ENCODE measurements at regions not wholly inside any gene's neighbourhood (a gene's known extent, or its start where the extent isn't known, plus 50 kb on each side); places are given as distances from the start of the nearest gene placed in this dataset.
"Not testable (repeated sequence)": the region's sequence is repeated elsewhere in the genome, so short reads cannot be mapped to it uniquely, and the experiment has no call there.

DNA sequence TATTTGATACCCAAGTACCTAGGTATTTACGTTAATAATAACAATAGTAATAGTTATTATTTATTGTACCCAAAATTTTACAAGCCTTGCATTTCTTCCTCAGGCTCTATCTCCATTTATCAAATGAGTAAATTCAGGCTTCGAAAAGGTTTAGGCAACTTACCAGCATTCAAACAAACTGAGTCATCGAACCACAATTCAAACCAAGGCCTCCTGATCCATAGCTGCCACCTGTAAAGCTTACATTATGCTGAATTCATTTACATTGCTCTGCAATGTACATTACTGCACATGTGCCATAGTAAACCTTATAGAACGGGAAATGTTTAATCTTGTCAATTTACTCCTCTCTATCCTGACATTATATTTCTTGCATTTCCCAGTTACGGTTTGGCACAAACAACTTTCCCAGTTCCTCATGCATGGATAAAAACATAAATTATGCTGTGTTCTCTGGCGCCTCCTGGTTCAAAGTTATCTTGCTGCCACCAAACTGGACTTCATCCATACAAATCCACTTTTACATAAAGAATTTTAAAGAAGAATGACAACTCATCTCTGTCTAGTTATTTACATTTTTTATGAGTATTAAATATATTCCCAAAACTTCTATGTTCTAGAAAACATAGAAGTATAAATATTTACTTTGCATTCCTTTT lies 360.6 kb upstream of the SOX9 start:
- no peak for DNase-seq (ENCODE audit: low read depth in 3 of 3, low spot score in 2 of 3)

DNA sequence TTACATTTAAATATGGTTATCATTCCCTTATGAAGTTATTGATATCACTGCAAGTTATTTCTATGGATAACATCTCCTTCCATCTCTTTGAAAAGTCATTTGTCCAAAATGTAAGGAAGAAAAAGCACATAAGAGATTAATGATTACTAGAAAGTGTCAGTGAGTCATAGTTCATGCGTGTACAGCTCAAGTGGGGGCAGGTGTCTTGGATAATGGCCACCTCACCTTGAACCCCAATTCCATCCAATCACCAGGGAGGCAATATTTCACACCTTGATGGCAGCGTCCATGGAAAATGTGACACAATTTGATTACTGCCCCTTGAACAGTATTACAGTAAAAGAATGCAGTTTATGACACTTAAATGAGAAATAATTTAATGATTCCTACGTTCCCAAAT lies 358.3 kb upstream of the SOX9 start:
- DNase-seq (ENCODE audit: low read depth in 3 of 3, low spot score in 2 of 3), result no peak

DNA sequence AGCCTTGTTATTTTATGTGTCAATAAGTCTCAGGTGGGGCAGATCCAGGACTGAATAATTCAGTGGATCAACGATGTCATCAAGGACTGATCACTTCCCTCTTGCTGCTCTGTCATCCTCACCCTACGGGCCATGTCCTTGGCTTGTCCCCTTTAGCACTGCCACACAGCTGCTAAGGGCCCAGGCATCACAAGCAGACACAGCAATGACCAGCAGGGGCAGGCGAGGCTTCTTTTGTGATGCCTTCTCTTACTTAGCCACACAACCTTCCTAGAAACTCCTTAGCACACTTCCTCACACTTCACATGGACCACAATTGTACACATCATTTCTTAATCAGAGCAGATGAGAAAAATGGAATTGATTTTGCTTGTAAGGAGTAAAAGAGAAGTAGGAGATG lies 356.3 kb upstream of the SOX9 start:
- DNase-seq (ENCODE audit: low read depth in 3 of 3, low spot score in 2 of 3), result no peak

DNA sequence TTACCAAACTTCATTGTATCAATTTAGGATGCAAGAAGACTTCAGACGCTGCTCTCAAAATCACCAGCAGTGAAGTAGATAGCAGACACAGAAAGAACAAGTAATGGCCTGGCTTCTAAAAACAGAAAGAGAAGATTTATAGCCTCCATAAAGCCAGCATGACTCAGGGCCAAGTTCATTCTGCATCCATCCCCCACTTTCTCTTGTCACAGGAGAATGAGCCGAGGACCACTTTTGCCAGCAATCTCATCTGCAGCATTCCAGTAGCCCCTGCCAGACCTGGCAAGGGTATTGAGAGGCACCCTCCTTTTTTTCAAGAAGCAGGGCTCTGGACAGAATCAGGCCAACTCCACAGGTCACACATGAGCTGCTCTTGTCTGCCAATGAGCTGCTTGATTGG lies 355.4 kb upstream of the SOX9 start:
- peak; percentile 39 to 62 (median 61) for DNase-seq (ENCODE audit: low read depth in 3 of 3, low spot score in 2 of 3)

DNA sequence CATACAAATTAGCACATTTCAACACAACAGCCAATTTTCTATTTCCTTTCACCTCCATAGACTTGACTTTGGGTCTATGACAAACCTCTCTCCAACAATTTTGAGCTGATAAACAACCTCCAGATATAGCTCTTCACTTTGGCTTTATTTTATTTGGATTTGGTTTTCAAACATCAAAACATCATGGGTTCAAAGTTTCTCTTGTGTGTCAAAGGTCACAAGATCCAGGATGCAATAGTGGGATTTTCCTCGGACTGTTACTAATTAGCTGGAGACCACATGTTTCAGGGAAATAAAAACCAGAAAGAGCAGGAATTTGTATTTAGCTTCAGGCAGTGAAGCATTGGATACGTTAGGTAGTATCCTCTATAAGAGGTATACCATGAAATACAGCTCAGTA lies 351.0 kb upstream of the SOX9 start:
- DNase-seq (ENCODE audit: low read depth in 3 of 3, low spot score in 2 of 3), result no peak

DNA sequence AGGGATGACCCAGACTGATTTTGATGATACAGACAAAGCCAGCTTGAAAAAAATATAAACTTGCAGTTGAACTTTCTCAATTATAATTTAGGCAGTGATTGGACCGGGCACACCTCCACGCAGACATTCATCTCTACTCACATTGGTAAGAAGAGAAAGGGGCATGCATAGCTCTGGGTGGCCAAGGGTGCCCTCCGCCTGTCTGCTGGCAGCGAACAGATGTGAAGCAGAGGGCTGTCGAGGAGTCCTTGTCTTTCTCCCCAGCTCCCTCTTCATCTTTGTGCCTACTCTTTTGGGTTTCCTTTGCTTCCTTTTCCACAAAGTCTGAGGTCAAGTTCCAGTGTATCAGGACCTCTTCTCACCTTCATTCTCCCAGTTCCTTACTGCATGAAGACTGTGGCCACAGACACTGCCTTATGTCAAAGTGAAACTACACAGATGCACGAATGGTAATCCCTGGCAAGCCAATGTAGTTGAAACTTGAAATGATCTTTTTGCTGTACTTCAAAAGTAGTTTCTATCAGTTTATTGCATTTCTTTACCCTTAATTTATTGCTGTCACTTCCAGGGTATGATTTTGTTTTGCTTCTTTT lies 343.7 kb upstream of the SOX9 start:
- no peak for DNase-seq (ENCODE audit: low read depth in 3 of 3, low spot score in 2 of 3)

DNA sequence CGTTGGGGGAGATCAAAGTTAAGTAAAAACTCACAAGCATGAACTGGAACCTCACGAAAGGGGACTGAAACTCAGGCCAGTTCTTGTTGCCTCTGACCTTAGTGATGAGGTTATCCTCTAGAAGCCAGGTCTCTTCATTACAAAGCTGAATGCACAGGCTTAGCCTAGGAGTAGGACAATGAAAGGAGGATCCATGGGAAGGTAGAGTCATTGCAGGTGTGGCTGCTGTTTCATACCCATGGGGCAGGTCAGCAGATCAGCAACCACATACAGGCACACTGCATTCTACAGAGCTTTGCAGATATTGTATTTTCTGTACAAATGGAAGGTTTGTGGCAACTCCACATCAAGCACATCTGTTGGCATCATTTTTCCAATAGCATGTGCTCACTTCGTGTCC lies 341.3 kb upstream of the SOX9 start:
- no peak for DNase-seq (ENCODE audit: low read depth in 3 of 3, low spot score in 2 of 3)

DNA sequence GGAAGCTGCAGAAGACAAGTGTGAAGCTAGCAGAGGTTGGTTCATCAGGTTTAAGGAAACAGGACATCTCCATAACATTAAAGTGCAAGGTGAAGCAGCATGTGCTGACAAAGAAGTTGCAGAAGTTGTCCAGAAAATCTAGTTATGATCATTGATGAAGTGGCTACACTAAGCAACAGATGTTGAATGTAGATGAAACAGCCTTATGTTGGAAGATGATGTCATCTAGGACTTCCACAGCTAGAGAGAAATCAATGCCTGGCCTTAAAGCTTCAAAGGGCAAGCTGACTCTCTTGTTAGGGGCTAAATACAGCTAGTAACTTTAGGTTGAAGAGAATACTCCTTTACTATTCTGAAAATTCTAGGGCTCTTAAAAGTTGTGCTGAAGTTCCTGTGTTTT lies 340.2 kb upstream of the SOX9 start:
- no peak for DNase-seq (ENCODE audit: low read depth in 3 of 3, low spot score in 2 of 3)

DNA sequence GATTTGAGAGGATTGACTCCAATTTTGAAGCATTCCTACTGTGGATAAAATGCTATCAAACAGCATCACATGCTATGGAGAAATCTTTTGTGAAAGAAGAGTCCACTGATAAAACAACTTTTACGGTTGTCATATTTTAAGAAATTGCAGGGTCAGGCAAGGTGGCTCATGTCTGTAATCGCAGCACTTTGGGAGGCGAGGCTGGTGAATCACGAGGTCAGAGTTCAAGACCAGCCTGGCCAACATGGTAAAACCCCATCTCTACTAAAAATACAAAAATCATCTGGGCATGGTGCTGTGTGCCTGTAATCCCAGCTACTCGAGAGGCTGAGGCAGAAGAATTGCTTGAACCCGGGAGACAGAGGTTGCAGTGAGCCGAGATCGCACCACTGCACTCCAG lies 338.8 kb upstream of the SOX9 start:
- not testable (repeated sequence) for DNase-seq (ENCODE audit: low read depth in 3 of 3, low spot score in 2 of 3)

DNA sequence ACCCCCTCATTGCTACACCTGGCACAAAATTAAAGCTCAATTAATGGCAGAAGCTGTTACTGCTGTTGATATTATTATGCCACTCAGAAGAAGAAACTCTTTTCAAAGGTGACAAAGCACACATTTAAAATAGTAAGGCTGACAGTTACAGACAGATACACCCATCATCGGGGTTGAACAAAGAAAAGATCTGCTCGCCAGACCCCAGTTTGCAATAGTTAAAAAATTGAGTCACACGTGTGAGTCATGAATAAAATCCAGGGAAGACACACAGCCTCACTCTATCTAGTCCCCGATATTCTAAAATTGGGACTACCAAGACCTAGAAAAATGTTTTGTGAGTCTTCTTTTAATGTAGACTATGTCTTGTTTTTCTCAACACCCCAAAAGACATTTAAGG lies 330.0 kb upstream of the SOX9 start:
- DNase-seq (ENCODE audit: low read depth in 3 of 3, low spot score in 2 of 3), result no peak

DNA sequence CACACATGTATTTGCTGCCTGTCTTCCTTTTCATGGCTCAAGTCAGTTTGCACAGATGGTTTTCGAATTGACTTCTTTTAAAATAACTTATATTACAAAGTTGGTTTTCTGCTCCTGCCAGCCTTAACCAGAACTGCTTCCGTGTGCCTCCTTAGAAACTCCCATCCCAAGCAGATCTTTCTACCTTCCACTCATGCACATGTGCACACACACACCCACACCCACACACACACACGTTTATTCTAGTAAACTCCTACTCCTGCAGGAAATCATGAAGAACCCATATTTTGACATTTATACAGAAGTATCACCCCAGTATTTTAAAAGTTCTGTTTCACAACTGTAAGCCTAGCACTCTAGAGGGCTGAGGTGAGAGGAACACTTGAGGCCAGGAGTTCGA lies 329.5 kb upstream of the SOX9 start:
- no peak for DNase-seq (ENCODE audit: low read depth in 3 of 3, low spot score in 2 of 3)

DNA sequence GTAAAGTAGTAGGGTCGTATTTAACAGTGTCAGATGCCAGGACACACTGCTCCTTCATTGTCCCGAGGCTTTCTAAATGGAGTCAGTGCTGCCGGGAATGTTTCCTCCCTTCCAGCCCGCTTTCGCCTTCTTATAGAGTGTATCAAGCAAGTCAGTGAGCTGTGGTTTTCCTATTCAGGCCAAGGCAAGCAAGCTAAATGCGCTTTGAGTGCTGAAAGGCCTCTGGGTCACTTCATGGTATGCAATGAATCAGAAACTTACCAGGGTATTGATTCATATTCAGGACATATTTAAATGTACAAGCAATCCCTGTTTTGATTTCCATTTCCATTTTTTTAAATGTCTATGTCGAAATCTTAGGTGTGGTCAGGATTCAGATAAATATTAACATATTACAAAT lies 327.9 kb upstream of the SOX9 start:
- DNase-seq (ENCODE audit: low read depth in 3 of 3, low spot score in 2 of 3), result no peak

DNA sequence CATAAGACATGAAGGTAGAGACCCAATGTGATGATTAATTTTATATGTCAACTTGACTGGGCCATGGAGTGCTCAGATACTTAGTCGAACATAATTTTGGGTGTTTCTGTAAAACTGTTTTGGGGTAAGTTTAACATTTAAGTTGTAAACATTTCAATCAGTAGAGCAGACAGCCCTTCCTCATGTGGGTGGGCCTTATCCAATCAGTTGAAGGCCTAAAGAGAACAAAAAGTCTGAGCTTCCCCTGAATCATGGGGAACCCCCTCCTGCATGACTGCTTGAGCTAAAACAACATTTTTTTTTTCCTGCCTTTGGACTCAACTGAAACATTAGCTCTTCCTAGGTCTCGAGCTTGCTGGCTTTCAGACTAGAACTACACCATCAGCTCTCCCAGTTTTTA lies 327.3 kb upstream of the SOX9 start:
- DNase-seq (ENCODE audit: low read depth in 3 of 3, low spot score in 2 of 3), result no peak

DNA sequence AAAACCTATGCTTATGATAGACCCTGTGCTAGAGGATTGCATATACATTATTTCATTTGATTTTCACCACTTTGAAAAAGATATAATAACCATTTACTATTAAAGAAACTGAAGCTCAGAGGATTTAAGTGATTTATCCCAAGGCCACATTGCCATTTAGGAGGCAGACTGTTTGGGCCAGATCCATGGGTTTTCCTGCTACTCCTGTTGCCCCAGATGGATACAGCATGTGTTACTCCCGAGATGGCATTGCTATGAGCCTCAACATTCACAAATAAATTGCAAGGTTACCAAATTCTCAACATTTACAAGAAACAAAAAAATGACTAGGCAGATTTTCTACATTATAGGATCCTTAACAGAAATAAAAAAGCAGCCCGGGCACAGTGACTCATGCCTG lies 322.1 kb upstream of the SOX9 start:
- no peak for DNase-seq (ENCODE audit: low read depth in 3 of 3, low spot score in 2 of 3)

DNA sequence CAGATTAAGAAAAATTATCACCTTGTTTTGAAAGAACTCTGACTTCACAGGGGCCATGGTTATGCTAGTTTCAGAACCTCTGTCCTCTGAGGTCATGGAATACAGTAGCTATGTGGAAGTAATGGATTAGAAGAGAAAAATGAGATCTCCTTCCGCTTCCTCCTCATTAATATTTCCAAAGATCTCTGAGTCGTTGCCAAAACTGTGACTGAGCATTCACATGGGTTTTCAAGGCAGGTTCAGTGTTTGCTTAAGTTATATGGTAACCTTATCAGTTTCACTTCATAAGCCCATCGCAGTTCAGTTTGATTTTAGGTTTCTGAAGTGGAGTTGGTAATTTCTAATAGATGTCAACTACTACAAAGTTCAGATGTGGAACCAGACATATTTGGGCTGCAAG lies 321.2 kb upstream of the SOX9 start:
- no peak for DNase-seq (ENCODE audit: low read depth in 3 of 3, low spot score in 2 of 3)

DNA sequence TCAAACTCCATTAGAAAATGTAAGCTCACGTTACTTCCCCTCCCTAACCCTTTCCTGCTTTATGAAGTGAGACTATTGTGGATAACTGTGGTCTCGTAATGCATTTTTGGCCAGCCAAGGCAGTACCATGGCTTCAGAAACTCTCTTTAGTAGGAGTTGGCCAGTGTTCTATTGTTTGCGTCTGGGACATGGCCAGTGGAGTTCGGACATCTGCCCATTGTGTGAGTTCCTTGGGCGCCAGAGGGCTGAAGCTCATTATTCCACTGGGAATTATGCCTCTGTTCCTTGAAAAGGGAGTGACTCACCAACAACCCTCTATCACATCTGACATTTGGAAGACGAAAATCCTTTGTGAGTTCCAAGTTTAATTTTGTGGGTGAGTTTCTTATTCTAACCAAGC lies 319.5 kb upstream of the SOX9 start:
- DNase-seq (ENCODE audit: low read depth in 3 of 3, low spot score in 2 of 3), result no peak

DNA sequence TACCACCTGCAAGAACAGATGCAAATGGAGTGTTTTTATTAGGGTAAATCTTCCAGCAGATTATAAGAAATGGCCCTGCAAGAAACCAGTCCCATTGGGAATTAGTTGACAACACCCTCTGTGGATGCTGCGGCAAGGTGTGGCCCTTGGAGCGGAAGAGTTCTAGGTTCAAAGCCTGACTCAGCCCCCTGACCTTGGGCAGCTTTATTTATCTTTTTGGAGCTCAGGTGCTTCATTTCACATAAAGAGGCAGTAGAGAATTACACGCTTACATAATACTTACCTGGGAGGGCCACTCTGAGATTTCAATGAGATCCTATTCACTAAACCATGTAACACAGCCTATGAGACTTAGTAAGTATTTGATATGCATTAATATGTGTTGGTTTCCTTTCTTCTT lies 318.2 kb upstream of the SOX9 start:
- no peak for DNase-seq (ENCODE audit: low read depth in 3 of 3, low spot score in 2 of 3)

DNA sequence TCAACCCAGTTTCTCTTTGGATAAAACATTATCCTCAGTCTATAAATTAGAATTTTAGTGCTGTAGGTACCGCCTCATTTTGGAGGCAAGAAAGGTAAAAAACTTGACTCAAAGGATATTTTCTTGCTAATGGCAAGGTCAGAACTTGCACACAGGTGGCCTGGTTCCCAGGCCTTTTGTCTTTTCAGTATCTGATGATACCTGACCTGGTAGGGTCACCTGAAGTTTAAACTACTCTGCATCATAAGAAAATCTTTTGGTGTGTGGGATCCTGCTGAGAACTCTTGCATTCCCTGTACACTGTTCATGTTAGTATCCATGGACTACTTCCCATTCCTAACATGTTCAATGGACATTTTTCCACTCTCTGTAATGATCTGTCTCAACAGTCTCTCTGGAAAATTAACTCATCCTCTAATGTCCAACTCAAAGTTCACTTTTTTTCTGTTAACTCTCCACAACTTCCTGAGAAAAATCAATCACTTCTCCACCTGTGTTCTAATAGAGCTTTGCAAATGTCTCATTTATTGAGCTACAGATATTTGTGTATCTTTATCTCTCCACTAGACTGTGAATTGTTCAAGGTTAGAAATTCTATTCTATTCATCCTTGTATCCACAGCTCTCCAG lies 317.1 kb upstream of the SOX9 start:
- DNase-seq (ENCODE audit: low read depth in 3 of 3, low spot score in 2 of 3), result no peak

DNA sequence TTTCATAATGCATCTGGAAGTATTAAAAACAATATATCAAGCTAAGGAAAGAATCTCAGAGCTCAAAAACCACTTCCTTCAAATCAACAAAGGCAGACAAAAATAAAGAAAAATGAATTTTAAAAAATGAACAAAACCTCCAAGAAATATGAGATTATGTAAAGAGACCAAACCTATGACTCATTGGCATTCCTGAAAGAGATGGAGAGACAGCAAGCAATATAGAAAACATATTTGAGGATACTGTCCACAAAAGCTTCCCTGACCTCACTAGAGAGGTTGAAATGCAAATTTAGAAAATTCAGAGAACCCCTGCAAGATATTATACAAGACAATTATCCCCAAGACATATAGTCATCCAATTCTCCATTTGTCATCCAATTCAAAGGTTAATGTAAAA lies 311.3 kb upstream of the SOX9 start:
- DNase-seq (ENCODE audit: low read depth in 3 of 3, low spot score in 2 of 3), result no peak

DNA sequence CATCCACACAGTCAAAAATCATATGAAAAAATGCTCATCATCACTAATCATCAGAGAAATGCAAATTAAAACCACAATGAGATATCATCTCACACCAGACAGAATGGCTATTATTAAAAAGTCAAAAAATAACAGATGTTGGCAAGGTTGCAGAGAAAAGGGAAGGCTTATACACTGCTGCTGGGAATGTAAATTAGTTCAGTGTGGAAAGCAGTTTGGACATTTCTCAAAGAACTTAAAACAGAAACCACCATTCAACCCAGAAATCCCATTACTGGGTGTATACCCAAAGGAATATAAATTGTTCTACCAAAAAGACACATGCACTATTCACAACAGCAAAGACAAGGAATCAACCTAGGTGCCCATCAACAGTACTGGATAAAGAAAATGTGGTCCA lies 307.0 kb upstream of the SOX9 start:
- not testable (repeated sequence) for DNase-seq (ENCODE audit: low read depth in 3 of 3, low spot score in 2 of 3)

DNA sequence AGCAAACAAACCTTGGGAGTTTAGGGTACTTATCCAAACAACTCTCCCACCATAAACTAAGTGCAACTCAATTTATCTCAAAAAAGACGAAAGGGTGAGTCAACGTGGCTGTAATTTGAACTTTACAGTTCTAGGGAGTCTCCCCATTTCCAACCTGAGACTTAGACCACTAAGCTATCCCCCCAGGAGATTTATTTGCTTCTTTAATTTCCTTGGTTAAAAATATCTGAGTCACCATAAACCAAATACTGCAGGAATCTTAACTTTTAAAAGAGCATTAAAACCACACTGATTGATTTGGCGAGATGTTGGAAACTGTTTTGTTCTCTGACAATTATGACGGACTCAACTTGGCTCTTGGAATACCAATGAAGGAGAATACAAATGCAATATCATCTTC lies 299.3 kb upstream of the SOX9 start:
- DNase-seq (ENCODE audit: low read depth in 3 of 3, low spot score in 2 of 3), result no peak

DNA sequence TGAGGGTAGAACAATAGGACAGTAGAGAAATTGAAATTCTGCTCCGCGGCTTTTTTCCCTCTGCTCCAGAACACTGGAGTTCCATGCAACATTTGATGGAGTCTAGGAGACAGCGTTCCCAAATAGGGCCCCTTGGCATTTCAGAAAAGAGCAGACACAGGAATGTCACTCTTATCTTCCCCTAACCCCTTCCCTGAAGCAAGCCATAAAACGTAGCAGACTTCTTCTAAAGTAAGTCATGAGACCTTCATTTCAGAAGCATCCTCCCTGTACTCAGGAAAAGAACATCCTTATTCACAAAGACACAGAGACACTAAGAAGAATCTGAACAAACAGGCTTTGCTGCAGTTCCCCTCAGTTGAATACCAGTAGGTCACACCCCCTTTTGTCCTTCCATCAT lies 296.1 kb upstream of the SOX9 start:
- DNase-seq (ENCODE audit: low read depth in 3 of 3, low spot score in 2 of 3), result no peak

DNA sequence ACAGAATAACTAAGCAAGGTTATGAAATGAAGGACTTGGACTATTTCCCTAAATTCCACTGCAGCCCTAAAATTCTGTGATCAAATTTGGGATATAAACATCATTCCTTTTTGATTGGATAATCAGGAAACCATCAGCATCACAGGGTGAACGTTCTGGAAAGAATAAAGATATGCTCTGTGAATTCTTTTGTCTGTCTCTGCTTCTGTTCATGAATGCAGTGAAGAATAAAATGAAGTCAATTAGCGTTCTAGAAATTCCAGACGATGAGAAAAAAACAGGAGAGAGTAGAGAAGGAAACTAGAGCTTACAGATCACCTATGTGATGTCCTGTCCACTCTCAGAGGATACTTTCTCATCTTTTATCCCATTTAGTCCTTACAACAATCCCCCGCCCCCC lies 295.1 kb upstream of the SOX9 start:
- no peak for DNase-seq (ENCODE audit: low read depth in 3 of 3, low spot score in 2 of 3)
